ENCODE measurements at regions not wholly inside any gene's neighbourhood (a gene's known extent, or its start where the extent isn't known, plus 50 kb on each side); places are given as distances from the start of the nearest gene placed in this dataset.

GRCh38 chr16:18048853-18049546 is 287.5 kb downstream of the NPIPA8 start:
- no peak for TF ChIP-seq CTCF (conservative IDR thresholded peaks at IDR 0.05; ENCODE audit: low read depth)

GRCh38 chr16:18047761-18048160 is 288.8 kb downstream of the NPIPA8 start:
- no peak for DNase-seq (ENCODE audit: low spot score)
- ChIA-PET CTCF (no interaction called here), POLR2A (ENCODE audit: low non-redundant PET) (no interaction called here)
- H3K27ac ChIP-seq = no peak overlapping the region
- no peak for TF ChIP-seq CTCF (conservative IDR thresholded peaks at IDR 0.05; ENCODE audit: low read depth)

More at GRCh38 chr16:18048853-18049546, 287.5 kb downstream of the NPIPA8 start:
- CTCF ChIA-PET = no interaction called here
- no peak for DNase-seq (ENCODE audit: low spot score)
- POLR2A ChIA-PET (ENCODE audit: low non-redundant PET) = no interaction called here
- H3K27ac ChIP-seq = no peak overlapping the region

- TF ChIP-seq CTCF (conservative IDR thresholded peaks at IDR 0.05; ENCODE audit: low read depth) = no peak
- POLR2A ChIA-PET (ENCODE audit: low non-redundant PET) = no interaction called here
- DNase-seq (ENCODE audit: low spot score) = no peak
These were observed 291.2 kb downstream of the NPIPA8 start for GRCh38 chr16:18045356-18045755.

GRCh38 chr16:18041864-18042834 is 294.4 kb downstream of the NPIPA8 start:
- CTCF ChIA-PET = no interaction called here
- no peak for DNase-seq (ENCODE audit: low spot score)
- POLR2A ChIA-PET (ENCODE audit: low non-redundant PET) = no interaction called here
- no peak overlapping the region for H3K27ac ChIP-seq
- TF ChIP-seq CTCF (conservative IDR thresholded peaks at IDR 0.05; ENCODE audit: low read depth) = no peak

More at GRCh38 chr16:18045356-18045755, 291.2 kb downstream of the NPIPA8 start:
- H3K27ac ChIP-seq = no peak overlapping the region
- CTCF ChIA-PET = no interaction called here

- POLR2A ChIA-PET (ENCODE audit: low non-redundant PET) = no interaction called here
- no peak for DNase-seq (ENCODE audit: low spot score)
- no peak for TF ChIP-seq CTCF (conservative IDR thresholded peaks at IDR 0.05; ENCODE audit: low read depth)
- CTCF ChIA-PET = interaction anchor here (0.6 kb wide), 1 partner anchor 32 kb away, joined by 7 read pairs; no protein-coding TSS in a partner anchor
- H3K27ac ChIP-seq = no peak overlapping the region
These were observed 296.6 kb downstream of the NPIPA8 start for GRCh38 chr16:18039931-18040330.

- TF ChIP-seq CTCF (conservative IDR thresholded peaks at IDR 0.05; ENCODE audit: low read depth) = no peak
- POLR2A ChIA-PET (ENCODE audit: low non-redundant PET) = no interaction called here
- no peak overlapping the region for H3K27ac ChIP-seq
- no peak for DNase-seq (ENCODE audit: low spot score)
- CTCF ChIA-PET = no interaction called here
These were observed 299.5 kb downstream of the NPIPA8 start for GRCh38 chr16:18037051-18037450.

Measured in RWPE1 (cell line).